ENCODE measurements at regions not wholly inside any gene's neighbourhood (a gene's known extent, or its start where the extent isn't known, plus 50 kb on each side); places are given as distances from the start of the nearest gene placed in this dataset.

DNA sequence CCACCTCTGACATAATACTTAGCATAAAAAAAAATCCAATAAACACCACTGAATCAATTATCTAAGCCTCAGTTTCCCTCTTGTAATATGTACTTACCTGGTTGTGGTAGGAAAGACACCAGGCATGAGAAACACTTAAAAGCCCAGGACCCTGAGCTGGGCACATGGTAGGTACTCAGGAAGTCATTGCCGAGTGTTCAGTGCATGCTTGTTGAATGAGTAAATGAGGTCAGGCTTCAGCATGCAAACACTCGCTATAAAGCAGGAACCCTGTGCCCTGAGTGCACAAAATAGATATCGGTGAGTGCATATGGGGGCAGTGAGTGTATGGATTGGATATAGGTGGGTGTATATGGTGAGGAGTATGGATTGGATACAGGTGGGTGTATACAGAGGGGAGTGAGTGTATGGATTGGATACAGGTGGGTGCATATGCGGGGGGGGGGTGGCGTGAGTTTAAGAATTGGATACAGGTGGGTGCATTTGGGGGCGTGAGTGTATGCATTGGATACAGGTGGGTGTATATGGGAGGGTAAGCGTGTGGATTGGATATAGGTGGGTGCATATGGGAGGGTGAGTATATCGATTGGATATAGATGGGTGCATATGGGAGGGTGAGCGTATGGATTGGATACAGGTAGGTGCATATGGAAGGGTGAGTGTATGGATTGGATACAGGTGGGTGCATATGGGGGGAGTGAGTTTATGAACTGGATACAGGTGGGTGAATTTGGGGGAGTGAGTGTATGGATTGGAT lies 194.3 kb upstream of the MSX2 start:
- Histone ChIP-seq H3K36me3 (replicated peaks; ENCODE audit: insufficient read depth, low read depth) (no peaks in the 10 kb centered on the region), H3K4me3 (no peak overlapping the region), H3K9me3 (ENCODE audit: low read depth) (no peaks in the 10 kb centered on the region), H3K4me2 (no peak overlapping the region), H3K4me1 (ENCODE audit: insufficient read depth) (peaks cover 30% of the 10 kb centered on the region), H3K9me2 (replicated peaks; ENCODE audit: insufficient read depth) (no peaks in the 10 kb centered on the region), H3K27ac (no peak overlapping the region), H2AFZ (no peak overlapping the region), H3K79me2 (no peaks in the 10 kb centered on the region), H3K27me3 (no peaks in the 10 kb centered on the region), H4K20me1 (ENCODE audit: insufficient read depth, poor library complexity, severe bottlenecking) (no peaks in the 10 kb centered on the region)
- WGBS (ENCODE audit: low lambda C conversion rate, missing lambda C conversion rate): 92% methylated on average over 9 of the region's 9 CpGs
- no peak for DNase-seq (ENCODE audit: low spot score)
- no peak for TF ChIP-seq EZH2 (IDR thresholded peaks at IDR 0.05; ENCODE audit: borderline replicate concordance)
- TF ChIP-seq, protein P1, sequence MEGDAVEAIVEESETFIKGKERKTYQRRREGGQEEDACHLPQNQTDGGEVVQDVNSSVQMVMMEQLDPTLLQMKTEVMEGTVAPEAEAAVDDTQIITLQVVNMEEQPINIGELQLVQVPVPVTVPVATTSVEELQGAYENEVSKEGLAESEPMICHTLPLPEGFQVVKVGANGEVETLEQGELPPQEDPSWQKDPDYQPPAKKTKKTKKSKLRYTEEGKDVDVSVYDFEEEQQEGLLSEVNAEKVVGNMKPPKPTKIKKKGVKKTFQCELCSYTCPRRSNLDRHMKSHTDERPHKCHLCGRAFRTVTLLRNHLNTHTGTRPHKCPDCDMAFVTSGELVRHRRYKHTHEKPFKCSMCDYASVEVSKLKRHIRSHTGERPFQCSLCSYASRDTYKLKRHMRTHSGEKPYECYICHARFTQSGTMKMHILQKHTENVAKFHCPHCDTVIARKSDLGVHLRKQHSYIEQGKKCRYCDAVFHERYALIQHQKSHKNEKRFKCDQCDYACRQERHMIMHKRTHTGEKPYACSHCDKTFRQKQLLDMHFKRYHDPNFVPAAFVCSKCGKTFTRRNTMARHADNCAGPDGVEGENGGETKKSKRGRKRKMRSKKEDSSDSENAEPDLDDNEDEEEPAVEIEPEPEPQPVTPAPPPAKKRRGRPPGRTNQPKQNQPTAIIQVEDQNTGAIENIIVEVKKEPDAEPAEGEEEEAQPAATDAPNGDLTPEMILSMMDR (IDR thresholded peaks at IDR 0.05; ENCODE audit: poor library complexity): no peak
- TF ChIP-seq EZH2phosphoT487 (IDR thresholded peaks at IDR 0.05; ENCODE audit: low read depth, severe bottlenecking, unreplicated experiment): no peak

DNA sequence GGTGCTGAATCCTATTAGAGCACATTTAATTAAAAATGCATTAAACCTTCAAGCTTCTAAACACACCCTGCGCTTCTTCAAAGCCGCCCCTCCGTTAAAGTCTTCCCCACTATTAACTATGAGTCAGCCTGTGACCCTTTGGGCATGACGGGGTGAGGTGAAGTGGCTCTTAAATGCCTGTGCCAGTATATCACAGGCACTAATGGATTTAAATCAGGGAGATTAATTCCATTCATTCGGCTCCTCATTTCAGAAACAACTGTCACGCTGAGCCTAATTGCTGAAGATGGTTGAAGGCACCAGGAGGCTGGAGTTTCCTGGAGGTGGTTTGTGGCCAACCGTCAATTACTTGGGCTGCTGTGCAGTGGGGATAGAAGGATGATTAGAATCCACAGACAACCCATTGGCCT lies 192.6 kb upstream of the MSX2 start:
- Histone ChIP-seq H3K4me2 (peak overlapping the region; percentile 42), H2AFZ (no peak overlapping the region)
- DNase-seq (ENCODE audit: low spot score): no peak

GRCh38 chr5:174532455-174533453 lies 191.6 kb upstream of the MSX2 start:
- no peaks in the 10 kb centered on the region for H3K9me3 ChIP-seq (ENCODE audit: low read depth)
- H2AFZ ChIP-seq: no peak overlapping the region
- peak; percentile 93 for DNase-seq (ENCODE audit: low spot score)
- 19% methylated on average over 19 of the region's 19 CpGs for WGBS (ENCODE audit: low lambda C conversion rate, missing lambda C conversion rate)
- H3K36me3 ChIP-seq (replicated peaks; ENCODE audit: insufficient read depth, low read depth): no peaks in the 10 kb centered on the region
- H3K4me3 ChIP-seq: no peak overlapping the region
- peak overlapping the region; percentile 55 for H3K4me2 ChIP-seq
- TF ChIP-seq, protein P1 (IDR thresholded peaks at IDR 0.05; ENCODE audit: poor library complexity): no peak
- no peak for TF ChIP-seq EZH2 (IDR thresholded peaks at IDR 0.05; ENCODE audit: borderline replicate concordance)
- no peak for TF ChIP-seq EZH2phosphoT487 (IDR thresholded peaks at IDR 0.05; ENCODE audit: low read depth, severe bottlenecking, unreplicated experiment)
- peaks cover 35% of the 10 kb centered on the region for H3K4me1 ChIP-seq (ENCODE audit: insufficient read depth)
- no peaks in the 10 kb centered on the region for H3K9me2 ChIP-seq (replicated peaks; ENCODE audit: insufficient read depth)
- H4K20me1 ChIP-seq (ENCODE audit: insufficient read depth, poor library complexity, severe bottlenecking): no peaks in the 10 kb centered on the region
- H3K27me3 ChIP-seq: no peaks in the 10 kb centered on the region
- H3K27ac ChIP-seq: peak overlapping the region; percentile 95
- H3K79me2 ChIP-seq: no peaks in the 10 kb centered on the region

More for the DNA sequence above, 192.6 kb upstream of the MSX2 start:
- no peaks in the 10 kb centered on the region for H3K79me2 ChIP-seq
- H3K27ac ChIP-seq: peak overlapping the region; percentile 84
- H3K27me3 ChIP-seq: no peaks in the 10 kb centered on the region
- H3K4me3 ChIP-seq: no peak overlapping the region
- H3K9me2 ChIP-seq (replicated peaks; ENCODE audit: insufficient read depth): no peaks in the 10 kb centered on the region
- no peaks in the 10 kb centered on the region for H4K20me1 ChIP-seq (ENCODE audit: insufficient read depth, poor library complexity, severe bottlenecking)
- H3K9me3 ChIP-seq (ENCODE audit: low read depth): no peaks in the 10 kb centered on the region
- 62% methylated on average over 7 of the region's 7 CpGs for WGBS (ENCODE audit: low lambda C conversion rate, missing lambda C conversion rate)
- TF ChIP-seq, protein P1 (IDR thresholded peaks at IDR 0.05; ENCODE audit: poor library complexity): no peak
- TF ChIP-seq EZH2 (IDR thresholded peaks at IDR 0.05; ENCODE audit: borderline replicate concordance) (no peak), EZH2phosphoT487 (IDR thresholded peaks at IDR 0.05; ENCODE audit: low read depth, severe bottlenecking, unreplicated experiment) (no peak)
- peaks cover 35% of the 10 kb centered on the region for H3K4me1 ChIP-seq (ENCODE audit: insufficient read depth)
- H3K36me3 ChIP-seq (replicated peaks; ENCODE audit: insufficient read depth, low read depth): no peaks in the 10 kb centered on the region
